GM19438 (cell line): ENCODE measurements at regions not wholly inside any gene's neighbourhood (a gene's known extent, or its start where the extent isn't known, plus 50 kb on each side); places are given as distances from the start of the nearest gene placed in this dataset.

Experiments used
- ATAC-seq: cut with Tn5 transposase; IDR thresholded peaks from one replicate; pipeline ENCODE4 v1.9.1; 2021; ENCODE audit warnings: low read depth; ENCODE audit not compliant: unreplicated experiment

- no peak for ATAC-seq
These were observed 234.8 kb downstream of the DUSP6 start for GRCh38 chr12:89117448-89118034.

GRCh38 chr12:89111964-89112363 lies 240.3 kb downstream of the DUSP6 start:
- no peak for ATAC-seq

DNA sequence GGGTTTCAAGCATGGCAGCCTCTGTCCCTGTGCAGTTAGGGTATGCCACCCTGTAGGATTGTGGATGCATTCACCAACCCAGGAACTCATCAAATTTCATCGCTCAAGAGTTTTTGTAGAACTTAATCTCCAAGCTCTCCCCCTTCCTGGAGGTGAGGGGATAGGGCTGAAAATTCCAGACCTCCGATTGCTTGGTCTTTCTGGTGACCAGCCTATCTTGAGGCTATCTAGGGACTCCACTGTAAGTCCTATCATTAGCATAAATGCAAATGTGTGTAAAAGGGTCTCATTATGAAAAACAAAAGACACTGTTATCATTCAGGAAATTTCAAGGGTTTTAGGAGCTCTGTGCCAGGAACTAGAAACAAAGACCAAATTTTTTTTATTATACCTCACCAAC lies 244.0 kb downstream of the DUSP6 start:
- ATAC-seq: no peak

DNA sequence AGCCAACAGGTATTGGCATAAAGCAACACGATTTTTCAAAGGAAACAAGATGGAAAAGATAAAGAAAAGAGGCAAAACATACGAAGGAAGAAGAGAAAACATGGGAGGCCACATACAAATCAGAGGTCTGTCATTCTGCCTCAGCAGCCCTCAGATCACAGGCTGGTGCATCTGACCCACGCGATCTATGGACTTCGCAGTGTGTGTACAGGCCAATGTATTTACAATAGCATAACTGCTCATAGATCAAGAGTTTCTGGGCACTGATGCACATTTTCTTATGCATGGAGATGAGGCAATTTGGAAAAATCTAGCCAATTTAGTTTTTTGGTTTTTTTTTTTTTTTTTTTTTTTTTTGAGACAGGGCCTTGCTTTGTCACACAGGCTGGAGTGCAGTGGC lies 245.4 kb downstream of the DUSP6 start:
- no peak for ATAC-seq

DNA sequence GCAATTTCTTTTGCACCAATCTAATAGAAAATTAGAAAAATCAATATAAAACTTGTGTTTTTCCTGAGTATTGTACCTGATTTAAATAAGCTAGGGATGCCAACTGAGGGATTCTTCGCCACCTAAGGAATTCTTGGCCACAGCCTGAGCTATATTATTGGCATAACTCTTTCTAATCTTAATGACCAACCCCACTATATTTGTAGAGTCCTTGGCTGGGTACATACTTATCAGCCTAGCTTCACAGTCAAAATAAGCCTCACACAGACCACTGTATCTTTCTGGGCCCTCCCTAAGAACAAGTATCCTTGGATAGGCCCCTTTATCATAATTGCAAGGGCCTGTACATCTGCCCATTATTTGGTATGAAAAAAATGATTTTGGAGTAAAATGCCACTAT lies 247.1 kb downstream of the DUSP6 start:
- ATAC-seq: no peak

DNA sequence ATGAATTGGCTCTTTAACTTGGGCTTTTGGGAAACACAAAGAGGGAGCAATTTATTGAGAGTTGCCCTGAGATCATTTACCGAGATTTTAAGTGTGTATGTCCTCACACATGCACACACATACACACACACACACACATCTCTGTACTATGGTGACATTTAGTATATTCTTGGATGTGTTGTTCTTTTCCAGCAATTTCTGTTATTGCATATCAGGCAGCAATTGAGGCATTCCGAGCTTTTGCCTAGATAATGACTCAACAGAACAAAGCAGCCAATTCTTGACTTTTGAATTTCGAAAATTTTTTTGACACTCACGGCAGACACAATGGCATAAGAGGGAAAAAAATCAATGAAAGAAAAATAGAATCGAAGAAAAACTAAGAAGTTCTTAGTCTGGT lies 248.5 kb downstream of the DUSP6 start:
- ATAC-seq: no peak

DNA sequence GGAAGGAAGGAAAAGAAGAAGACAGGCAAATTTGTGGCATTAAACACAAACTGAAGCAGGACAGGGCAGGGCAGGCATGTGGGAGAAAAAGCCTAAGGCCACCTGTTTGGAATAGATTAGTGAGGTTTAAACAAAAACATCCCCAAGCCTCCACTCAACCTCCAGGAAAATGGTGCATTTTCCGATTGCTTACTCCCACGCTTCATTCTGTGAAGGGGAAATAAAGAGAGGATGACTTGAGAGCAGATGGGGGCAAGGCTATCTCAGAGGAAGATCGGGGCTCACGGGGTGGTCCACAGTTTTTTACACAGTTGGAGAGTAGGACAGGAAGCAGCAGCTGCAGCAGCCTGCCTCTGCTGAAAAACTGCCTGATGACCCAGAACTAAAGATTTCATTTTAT lies 250.9 kb downstream of the DUSP6 start:
- no peak for ATAC-seq

DNA sequence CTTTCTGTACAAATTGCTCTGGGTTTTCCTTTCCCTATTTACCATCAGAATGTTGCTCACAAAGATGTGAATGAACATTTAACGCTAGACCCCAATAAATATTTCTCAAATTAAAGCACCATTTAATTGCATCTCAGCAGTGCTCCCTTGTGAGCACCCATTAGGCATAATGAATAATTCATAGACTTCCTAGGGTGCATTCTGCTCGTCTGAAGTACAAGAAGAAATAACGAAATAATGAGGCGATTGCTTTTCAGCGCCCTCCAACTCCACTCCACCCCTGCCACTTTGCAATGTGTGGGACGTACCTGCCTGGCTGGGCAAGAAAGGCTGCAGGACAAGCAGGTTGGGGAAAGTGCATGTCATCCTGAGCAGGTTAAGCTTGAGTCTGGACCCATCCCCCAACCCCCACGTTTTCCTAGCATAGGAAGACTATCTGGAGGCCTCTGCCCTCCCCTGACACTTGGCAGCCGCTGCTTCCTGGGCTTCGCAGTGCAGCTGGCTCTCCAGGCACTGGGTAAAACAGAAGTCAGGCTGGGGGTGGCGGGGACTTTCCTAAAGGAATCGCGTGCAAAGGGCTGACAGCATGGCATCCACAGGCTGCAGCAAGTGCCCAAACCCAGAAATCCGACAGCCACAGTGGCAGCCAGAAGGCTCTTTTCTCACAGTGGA lies 253.7 kb downstream of the DUSP6 start:
- no peak for ATAC-seq

DNA sequence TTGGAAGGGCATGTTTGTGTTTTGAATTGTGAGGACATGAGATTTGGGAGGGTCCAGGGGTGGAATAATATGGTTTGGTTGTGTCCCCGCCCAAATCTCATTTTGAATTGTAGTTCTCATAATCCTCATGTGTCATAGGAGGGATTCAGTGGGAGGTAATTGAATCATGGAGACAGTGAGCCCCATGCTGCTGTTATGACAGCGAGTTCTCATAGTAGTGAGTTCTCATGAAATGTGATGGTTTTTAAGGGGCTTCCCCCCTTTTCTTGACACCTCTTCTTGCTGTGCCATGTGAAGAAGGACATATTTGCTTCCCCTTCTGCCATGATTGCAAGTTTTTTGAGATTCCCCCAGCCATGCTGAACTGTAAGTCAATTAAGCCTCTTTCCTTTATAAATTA lies 260.0 kb downstream of the DUSP6 start:
- no peak for ATAC-seq

GRCh38 chr12:89091293-89091841 lies 260.9 kb downstream of the DUSP6 start:
- no peak for ATAC-seq

GRCh38 chr12:89089264-89089663 lies 263.0 kb downstream of the DUSP6 start:
- ATAC-seq: no peak

DNA sequence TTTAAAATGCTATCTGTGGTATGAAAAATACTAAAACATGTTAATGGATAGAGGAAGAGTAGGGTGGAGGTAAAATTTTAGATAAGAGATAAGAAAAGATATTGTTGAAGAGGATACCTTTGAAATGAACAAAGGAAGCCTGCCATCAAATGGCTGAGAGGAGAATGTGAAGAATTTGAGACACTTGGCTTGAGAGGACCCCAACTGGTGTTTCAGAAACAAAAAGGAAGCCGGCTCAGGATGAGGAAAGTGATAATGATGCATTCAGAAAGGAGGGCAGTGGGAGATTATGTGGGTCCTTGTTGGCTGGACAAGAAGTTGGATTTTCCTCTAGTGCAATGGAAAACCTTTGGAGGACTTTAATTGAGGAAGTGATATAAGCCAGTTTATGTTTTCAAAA lies 264.4 kb downstream of the DUSP6 start:
- no peak for ATAC-seq

DNA sequence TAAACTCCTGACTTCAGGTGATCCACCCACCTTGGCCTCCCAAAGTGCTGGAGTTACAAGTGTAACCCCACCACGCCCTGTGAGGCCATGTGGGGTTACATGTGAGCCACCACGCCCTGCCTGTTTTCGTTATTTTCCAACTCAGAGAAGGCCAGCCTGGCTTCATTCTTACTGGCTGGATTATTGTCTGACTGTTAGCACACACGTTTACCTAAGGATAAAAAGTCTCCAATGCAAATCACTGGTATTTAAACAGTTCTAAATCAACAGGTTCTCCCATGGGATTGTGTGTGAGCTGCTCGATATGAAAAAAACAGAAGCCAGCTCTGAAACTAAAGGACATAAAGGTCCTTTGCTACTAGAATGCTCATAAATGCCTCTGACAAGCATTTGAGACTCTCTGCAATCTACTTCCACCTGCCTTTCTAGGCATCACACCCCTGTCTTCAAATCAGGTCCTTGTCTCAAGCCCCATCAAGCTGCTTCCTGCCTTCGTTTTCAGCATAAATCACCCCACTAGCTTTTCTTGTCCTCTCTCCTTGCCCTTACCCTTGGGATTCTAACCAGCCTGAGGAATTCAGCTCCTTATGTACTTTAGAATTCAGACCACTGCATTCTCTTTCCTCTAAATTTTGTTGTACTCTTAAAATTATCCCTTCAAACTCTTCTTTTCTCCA lies 265.0 kb downstream of the DUSP6 start:
- no peak for ATAC-seq

DNA sequence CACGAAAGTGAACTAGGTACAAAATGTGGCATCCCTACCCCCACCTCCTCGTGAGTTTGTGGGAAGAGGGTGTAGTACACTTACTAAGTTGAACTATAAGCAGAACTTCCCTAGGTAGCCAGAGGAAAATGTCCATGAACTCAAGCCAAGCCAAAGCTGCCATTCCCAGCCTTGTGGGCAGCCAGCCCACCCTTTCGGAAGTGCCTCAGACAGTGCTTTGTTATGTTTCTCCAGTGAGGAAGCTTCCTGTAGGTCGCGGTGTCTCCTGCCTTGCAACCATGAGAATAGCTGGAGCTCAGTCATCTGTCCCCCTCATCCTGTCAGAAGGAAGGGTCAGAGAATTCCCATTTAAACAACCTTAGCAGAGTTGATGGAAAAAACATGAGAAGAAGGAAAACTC lies 266.9 kb downstream of the DUSP6 start:
- no peak for ATAC-seq

- no peak for ATAC-seq
These were observed 267.6 kb downstream of the DUSP6 start for GRCh38 chr12:89084751-89085150.

DNA sequence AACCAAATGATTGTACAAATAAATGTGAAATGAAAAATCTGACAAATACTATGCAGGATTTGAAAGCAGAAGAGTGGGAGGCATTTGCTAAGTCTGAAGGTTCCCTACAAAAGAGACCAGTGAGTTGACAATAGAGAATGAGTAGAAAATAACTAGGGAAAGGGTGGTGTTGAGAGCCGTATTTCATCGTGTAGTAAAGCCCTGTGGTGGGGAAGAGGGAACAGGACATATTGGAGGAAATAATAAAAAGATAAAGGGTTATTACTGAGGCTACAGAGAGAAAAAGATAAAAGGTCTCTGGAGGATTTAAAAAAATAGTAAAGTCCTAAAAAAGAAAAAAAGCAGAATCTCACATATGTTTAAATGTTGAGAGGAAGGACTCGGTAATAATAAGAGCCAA lies 268.8 kb downstream of the DUSP6 start:
- ATAC-seq: no peak

- ATAC-seq: no peak
These were observed 269.9 kb downstream of the DUSP6 start for GRCh38 chr12:89082370-89082753.

GRCh38 chr12:89081719-89082369 lies 270.5 kb downstream of the DUSP6 start:
- no peak for ATAC-seq

DNA sequence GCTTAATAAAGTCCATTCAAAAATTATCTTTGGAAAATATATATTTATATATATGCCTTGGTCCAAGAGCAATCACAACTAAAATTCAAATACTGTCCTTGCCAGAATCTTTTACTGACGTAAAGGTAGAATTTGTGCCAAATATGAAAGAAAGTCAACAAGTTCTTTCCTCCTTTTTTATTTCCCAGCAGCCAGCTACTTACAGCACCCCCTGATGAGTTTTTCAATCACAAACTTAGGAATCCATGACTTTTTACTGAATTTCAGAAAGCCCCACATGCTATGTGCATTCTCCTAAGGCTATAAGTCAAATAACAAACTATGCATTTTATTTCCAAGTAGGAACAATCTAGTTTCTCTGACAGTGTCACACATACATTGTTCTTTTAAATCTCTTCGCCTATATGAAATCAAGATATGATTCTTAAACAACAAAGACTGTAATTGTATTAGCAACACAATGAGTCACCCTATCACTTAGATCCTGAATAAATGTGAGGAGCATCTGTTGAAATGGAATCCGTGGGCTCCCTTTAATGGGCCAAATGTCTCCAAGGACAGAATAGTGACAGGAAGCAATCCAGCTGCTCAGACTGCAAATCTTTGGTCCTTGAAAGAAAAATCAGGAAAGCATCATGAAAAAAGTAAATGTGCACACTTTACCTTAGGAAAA lies 271.4 kb downstream of the DUSP6 start:
- ATAC-seq: no peak

- ATAC-seq: no peak
These were observed 276.3 kb downstream of the DUSP6 start for GRCh38 chr12:89075880-89076540.
